Immature natural killer cell (primary cell): ENCODE measurements at regions not wholly inside any gene's neighbourhood (a gene's known extent, or its start where the extent isn't known, plus 50 kb on each side); places are given as distances from the start of the nearest gene placed in this dataset.

Experiments used
- DNase-seq, 3 donors: peaks; one replicate each; pipeline ENCODE4 v3.0.0; 2022; ENCODE audit warnings: mixed read lengths in 1 of 3
- H3K27ac Mint-ChIP-seq, 6 donors: one replicate each; pipeline ENCODE4 v1.8.0; 2020; ENCODE audit warnings: mixed read lengths in 6 of 6, mild to moderate bottlenecking in 5 of 6, inconsistent platforms in 4 of 6, moderate library complexity in 3 of 6
- H3K27me3 Mint-ChIP-seq, 3 donors: one replicate each; pipeline ENCODE4 v1.8.0; 2020 to 2021; ENCODE audit warnings: low read depth in 3 of 3, mild to moderate bottlenecking in 3 of 3, mixed read lengths in 3 of 3, moderate library complexity in 3 of 3, inconsistent platforms in 1 of 3
- H3K36me3 Mint-ChIP-seq, 3 donors: one replicate each; pipeline ENCODE4 v1.8.0; 2020; ENCODE audit warnings: mixed read lengths in 3 of 3, inconsistent platforms in 2 of 3, mild to moderate bottlenecking in 2 of 3
- H3K4me1 Mint-ChIP-seq, 2 donors: one replicate each; pipeline ENCODE4 v1.8.0; 2020; ENCODE audit warnings: inconsistent platforms in 2 of 2, mild to moderate bottlenecking in 2 of 2, mixed read lengths in 2 of 2, moderate library complexity in 1 of 2
- H3K4me3 Mint-ChIP-seq, 5 donors: one replicate each; pipeline ENCODE4 v1.8.0; 2020; ENCODE audit warnings: mild to moderate bottlenecking in 5 of 5, mixed read lengths in 5 of 5, inconsistent platforms in 3 of 5, moderate library complexity in 3 of 5
- H3K9me3 Mint-ChIP-seq, 6 donors: one replicate each; pipeline ENCODE4 v1.8.0; 2020; ENCODE audit warnings: mild to moderate bottlenecking in 6 of 6, mixed read lengths in 6 of 6, inconsistent platforms in 4 of 6, moderate library complexity in 3 of 6

DNA sequence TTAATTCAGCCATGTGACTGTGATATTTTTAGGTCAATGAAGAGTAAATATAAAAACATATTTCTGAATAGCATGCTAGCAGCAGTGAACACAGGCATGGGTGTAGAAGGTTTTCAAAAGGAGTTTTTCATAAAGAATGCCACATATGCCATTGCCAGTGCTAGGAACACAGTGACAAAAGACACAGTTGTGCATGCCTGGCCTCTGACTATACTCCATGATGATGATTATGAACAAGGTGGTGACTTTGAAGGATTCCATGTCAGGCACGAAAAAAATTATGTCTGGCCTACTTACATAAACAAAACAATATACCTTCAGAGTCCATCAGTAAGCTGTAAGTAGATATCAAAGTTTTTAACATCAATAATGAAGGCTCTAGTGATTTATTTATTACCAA lies 438.7 kb downstream of the TLE1 start:
- Mint-ChIP-seq H3K27me3 (peaks cover 0 to 2% (median 0%) of the 10 kb centered on the region in 3 donors), H3K27ac (no peak overlapping the region), H3K4me3 (no peak overlapping the region), H3K9me3 (peaks cover 0 to 11% (median 3%) of the 10 kb centered on the region in 6 donors), H3K4me1 (no peaks in the 10 kb centered on the region), H3K36me3 (no peaks in the 10 kb centered on the region)
- DNase-seq = no peak

DNA sequence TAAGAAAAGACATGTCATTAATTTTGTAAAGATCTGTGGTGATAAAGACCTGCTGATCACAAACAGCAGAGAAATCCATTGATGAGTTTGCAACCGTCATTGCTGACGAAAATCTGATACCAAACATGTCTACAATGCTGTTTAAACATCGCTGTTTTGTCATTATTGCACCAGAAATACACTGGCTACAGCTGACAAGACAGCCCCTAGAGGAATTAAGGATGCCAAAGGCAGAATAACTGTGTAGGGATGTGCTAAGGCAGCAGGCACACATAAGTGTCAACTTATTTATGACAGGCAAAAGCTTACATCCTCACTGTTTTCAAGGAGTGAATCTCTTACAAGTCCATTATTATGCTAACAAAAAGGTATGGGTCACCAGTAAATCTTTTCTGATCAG lies 439.3 kb downstream of the TLE1 start:
- DNase-seq = no peak
- Mint-ChIP-seq H3K27me3 (peaks cover 0 to 2% (median 0%) of the 10 kb centered on the region in 3 donors), H3K36me3 (no peaks in the 10 kb centered on the region), H3K4me3 (no peak overlapping the region), H3K27ac (no peak overlapping the region), H3K4me1 (no peaks in the 10 kb centered on the region), H3K9me3 (peaks cover 0 to 11% (median 3%) of the 10 kb centered on the region in 6 donors)

DNA sequence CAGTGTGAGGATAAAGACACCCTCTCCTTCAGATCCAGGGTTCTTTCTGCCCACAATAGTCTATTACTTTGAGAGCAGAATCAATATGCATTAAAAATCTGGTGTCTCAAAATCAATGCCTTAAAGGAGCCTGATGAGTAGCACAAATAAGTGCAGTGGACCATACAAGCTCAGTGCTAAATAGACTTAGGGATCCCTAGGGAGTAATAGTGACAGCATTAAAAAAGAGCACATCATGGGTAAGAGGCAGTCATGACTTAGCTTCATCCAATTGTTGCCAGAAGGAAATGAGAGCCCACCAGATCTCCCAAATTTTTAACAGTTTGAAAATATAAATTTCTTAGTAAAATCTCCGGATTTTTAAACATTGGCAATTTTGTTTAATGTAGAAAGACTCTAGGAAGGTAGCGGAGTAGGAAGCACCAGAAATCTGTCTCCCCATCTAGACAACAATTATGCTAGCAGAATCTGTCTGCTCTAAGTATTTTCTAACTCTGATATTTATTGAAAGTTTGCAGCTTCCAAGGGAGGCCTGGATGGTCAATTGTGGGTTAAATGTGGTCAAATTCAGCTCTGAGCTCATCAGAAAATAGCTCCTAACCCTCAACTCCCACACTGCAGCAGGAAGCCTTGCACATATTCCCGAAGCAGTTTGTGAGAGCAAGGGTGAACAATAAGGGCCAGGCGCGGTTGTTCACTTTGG lies 443.9 kb downstream of the TLE1 start:
- Mint-ChIP-seq H3K9me3 (peaks cover 0 to 11% (median 3%) of the 10 kb centered on the region in 6 donors), H3K4me3 (no peak overlapping the region), H3K4me1 (no peaks in the 10 kb centered on the region), H3K27me3 (peaks cover 0 to 2% (median 0%) of the 10 kb centered on the region in 3 donors), H3K27ac (no peak overlapping the region), H3K36me3 (no peaks in the 10 kb centered on the region)
- no peak for DNase-seq

DNA sequence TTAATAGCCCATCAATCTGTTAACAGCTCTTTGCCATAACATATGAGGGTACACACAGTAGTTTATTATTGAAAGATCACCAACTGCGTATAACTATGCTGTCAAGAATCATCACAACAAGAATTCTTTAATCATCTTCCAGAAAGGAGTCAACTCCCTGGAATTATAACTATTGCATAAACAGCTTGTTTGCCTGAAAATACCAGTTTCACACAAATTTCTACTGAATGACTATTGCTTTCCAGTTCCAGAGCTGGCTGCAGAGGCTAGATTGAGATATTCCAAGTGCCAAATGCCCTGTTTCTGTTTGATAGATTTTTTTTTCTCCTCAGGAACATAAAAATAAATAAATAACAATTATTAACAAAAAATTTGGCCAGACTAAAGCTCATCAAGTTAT lies 444.7 kb downstream of the TLE1 start:
- no peak for DNase-seq
- H3K36me3 Mint-ChIP-seq = no peaks in the 10 kb centered on the region
- H3K4me1 Mint-ChIP-seq = no peaks in the 10 kb centered on the region
- H3K4me3 Mint-ChIP-seq = no peak overlapping the region
- no peak overlapping the region for H3K27ac Mint-ChIP-seq
- peaks cover 0 to 11% (median 3%) of the 10 kb centered on the region in 6 donors for H3K9me3 Mint-ChIP-seq
- H3K27me3 Mint-ChIP-seq = peaks cover 0 to 2% (median 0%) of the 10 kb centered on the region in 3 donors

DNA sequence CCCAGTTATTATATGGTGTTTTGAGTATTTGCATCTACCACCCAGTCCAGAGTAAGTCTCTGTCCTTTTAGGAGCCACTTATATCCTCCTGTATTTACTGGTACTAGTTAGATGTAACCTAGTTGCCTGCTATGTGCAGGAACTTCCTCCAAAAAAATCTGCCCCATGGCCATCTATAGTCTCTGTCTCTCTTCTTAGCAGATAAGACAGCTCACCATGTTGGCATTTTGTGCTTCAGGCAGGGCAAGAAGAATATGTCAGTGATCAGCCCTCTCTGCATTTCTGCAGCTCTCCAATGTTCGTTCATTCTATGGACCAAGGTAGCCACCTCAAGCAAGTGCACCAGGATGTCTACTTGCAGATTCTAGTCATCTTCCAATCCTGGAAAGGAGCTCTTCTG lies 446.5 kb downstream of the TLE1 start:
- Mint-ChIP-seq H3K4me1 (no peaks in the 10 kb centered on the region), H3K36me3 (no peaks in the 10 kb centered on the region), H3K27ac (no peak overlapping the region), H3K4me3 (no peak overlapping the region), H3K9me3 (peaks cover 0 to 5% (median under 1%) of the 10 kb centered on the region in 6 donors), H3K27me3 (peaks cover 0 to 2% (median 0%) of the 10 kb centered on the region in 3 donors)
- no peak for DNase-seq

DNA sequence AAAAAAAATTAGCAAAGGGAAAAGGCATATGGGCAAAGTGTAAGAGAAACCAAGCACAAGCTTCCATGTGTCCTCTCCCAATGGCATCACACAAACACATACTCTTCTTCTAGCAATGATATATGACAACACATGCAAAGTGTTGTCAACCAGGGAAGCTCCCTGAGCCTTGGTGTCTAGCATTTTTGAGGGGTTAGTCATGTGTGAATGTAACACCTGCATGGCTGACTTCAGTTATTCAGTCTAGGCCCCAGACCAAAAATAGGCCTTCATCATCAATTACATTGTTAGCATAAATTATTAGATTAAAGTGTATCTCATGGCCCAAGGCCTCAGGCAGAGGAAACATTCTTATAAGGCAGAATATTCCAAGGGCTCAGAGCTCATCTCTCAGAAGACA lies 450.0 kb downstream of the TLE1 start:
- Mint-ChIP-seq H3K4me1 (no peaks in the 10 kb centered on the region), H3K36me3 (no peaks in the 10 kb centered on the region)

DNA sequence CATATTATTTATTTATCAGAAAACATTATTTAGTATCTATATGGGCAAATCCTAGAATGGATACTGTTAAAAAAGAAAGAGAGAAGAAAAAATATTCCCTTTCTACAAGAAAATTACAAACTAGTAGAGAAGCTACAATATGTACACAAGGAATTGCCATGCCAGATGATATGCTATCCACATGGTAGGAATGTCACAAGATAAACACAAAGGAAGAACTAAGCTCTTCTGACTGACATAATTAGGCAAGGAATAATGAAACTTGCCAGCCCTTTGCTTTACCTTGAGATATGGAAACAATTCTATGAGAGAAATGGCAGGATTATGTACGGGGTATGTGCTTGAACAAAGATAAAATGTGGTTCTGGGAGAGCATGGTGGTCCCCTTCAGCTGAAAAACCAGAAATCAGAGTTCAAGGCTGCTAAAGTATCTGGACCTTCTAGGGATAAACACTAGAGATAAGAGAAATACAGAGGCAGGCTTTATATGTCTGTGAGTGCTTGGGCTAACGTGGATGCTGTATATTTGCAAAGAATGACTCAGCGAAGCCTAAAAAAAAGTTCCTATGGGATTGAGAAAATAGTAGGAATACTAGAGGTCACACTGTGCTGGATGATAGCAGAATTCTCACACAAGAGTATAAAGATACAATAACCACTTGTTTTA lies 451.6 kb downstream of the TLE1 start:
- Mint-ChIP-seq H3K9me3 (peaks cover 0 to 11% (median 2%) of the 10 kb centered on the region in 6 donors), H3K36me3 (no peaks in the 10 kb centered on the region), H3K27me3 (peaks cover 0 to 2% (median 0%) of the 10 kb centered on the region in 3 donors), H3K4me1 (no peaks in the 10 kb centered on the region), H3K27ac (no peak overlapping the region), H3K4me3 (no peak overlapping the region)
- no peak for DNase-seq

More for the DNA sequence above, 450.0 kb downstream of the TLE1 start:
- Mint-ChIP-seq H3K9me3 (peaks cover 0 to 10% (median 2%) of the 10 kb centered on the region in 6 donors), H3K4me3 (no peak overlapping the region), H3K27ac (no peak overlapping the region), H3K27me3 (no peaks in the 10 kb centered on the region)
- no peak for DNase-seq

DNA sequence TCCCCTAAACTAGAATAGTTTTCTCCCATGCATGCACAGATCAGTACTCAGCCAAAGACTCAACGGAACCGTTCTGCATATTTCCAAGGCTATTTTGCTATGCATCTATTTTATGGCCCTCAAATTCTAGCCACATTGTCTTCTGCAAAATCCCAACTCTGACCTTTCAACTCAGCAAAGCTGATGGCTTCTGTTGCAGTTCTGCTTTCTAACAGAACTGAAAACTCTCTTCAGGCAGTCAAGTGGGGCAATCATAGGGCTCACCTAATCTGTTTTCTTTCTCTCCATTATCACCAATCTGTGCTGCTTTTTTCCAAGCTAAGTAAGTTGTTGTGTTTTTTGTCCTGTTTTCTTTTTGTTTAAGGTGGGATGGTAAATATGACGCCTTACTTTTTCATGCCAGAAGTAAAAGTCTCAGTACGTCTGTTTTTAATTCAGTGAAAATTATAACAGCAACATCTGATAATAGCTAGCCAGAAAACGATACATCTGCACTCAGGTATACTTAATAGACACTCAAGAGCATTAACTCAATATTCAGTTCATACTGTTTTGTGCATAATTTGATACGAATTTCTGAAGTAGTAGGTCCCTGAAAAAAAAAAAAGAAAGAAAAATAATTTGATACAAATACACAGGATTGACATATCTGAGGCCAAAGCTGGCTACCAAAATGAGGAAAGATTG lies 454.3 kb downstream of the TLE1 start:
- no peak for DNase-seq
- H3K27ac Mint-ChIP-seq = no peak overlapping the region
- H3K4me3 Mint-ChIP-seq = no peak overlapping the region

DNA sequence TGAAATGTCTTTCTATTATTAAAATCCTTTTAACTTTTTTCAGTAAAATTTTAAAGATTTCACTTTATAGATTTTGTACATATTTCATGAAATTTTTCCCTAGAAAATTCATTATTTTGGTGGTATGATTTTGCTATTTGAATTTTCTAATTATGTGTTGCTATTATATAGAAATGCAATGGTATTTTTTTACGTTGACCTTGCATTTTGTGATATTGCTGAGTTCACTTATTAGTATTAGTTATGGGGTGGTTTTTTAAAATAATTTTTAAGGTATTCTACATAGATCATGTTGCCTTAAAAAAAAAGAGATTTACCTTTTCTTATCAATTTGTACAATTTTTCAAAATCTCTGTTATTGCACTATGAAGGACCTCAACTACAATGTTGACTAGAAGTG lies 458.3 kb downstream of the TLE1 start:
- Mint-ChIP-seq H3K36me3 (no peaks in the 10 kb centered on the region), H3K27me3 (peaks cover 0 to 2% (median 0%) of the 10 kb centered on the region in 3 donors), H3K27ac (no peak overlapping the region), H3K9me3 (peaks cover 0 to 16% (median 3%) of the 10 kb centered on the region in 6 donors), H3K4me3 (no peak overlapping the region), H3K4me1 (no peaks in the 10 kb centered on the region)
- no peak for DNase-seq

More for the DNA sequence above, 454.3 kb downstream of the TLE1 start:
- no peaks in the 10 kb centered on the region for H3K4me1 Mint-ChIP-seq
- H3K27me3 Mint-ChIP-seq = peaks cover 0 to 2% (median 0%) of the 10 kb centered on the region in 3 donors
- H3K36me3 Mint-ChIP-seq = no peaks in the 10 kb centered on the region
- peaks cover 0 to 11% (median 3%) of the 10 kb centered on the region in 6 donors for H3K9me3 Mint-ChIP-seq

DNA sequence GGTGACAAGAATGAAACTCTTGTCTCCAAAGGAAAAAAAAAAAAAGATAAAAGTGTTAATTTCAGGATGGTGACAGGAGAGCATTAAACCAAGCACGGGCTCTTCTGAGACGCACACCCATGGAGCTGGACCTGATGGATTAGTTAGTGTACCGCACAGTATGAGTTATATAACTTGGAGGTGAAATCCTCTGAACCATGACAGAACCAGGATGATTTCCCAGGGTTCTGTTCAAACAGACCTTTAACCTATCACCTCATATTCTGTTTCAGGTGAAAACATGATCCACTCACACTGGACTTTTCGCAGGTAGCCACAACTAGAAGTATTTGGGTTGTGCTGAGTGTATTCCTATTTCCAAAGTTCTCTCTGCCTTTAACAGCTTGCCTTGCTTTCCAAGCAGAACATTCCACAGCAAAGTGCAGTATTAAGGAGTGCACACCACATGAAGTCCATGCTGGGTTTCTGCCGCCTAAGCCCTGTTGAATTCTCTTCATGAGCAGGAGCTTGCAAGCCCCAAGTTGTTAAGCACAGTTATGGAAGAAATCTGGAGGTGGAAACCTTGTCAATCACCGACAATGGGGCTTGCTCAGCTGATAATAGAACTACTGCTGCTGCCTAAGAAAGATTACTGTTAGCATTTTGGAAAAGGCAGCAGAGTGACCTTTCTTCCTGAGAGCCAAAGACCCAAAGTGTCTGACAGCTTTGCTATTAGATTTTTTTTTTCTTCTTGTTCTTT lies 461.7 kb downstream of the TLE1 start:
- H3K9me3 Mint-ChIP-seq = peaks cover 0 to 15% (median under 1%) of the 10 kb centered on the region in 6 donors
- no peak for DNase-seq
- no peaks in the 10 kb centered on the region for H3K36me3 Mint-ChIP-seq
- H3K4me3 Mint-ChIP-seq = no peak overlapping the region
- no peaks in the 10 kb centered on the region for H3K4me1 Mint-ChIP-seq
- H3K27me3 Mint-ChIP-seq = no peaks in the 10 kb centered on the region
- no peak overlapping the region for H3K27ac Mint-ChIP-seq

DNA sequence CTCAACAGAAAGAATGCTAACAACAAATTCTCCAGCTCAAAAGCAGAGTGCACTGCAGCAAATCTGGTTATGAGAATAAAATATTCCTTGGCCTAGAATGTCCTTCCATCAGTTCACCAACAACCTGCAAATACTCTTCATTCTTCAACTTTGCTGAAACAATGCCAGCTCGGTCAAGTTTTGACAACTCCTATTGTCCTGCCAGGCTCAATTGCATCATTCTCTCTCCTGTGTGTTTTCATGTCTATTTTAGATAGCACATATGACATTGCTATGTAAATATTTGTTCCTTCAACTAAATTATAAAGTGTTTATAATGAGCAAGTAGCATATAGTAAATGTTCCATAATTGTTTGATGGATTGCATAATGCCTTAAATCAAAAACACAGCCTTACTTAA lies 463.8 kb downstream of the TLE1 start:
- Mint-ChIP-seq H3K36me3 (no peaks in the 10 kb centered on the region), H3K27me3 (no peaks in the 10 kb centered on the region), H3K4me3 (no peak overlapping the region), H3K9me3 (peaks cover 0 to 13% (median under 1%) of the 10 kb centered on the region in 6 donors), H3K27ac (no peak overlapping the region), H3K4me1 (no peaks in the 10 kb centered on the region)
- DNase-seq = no peak

DNA sequence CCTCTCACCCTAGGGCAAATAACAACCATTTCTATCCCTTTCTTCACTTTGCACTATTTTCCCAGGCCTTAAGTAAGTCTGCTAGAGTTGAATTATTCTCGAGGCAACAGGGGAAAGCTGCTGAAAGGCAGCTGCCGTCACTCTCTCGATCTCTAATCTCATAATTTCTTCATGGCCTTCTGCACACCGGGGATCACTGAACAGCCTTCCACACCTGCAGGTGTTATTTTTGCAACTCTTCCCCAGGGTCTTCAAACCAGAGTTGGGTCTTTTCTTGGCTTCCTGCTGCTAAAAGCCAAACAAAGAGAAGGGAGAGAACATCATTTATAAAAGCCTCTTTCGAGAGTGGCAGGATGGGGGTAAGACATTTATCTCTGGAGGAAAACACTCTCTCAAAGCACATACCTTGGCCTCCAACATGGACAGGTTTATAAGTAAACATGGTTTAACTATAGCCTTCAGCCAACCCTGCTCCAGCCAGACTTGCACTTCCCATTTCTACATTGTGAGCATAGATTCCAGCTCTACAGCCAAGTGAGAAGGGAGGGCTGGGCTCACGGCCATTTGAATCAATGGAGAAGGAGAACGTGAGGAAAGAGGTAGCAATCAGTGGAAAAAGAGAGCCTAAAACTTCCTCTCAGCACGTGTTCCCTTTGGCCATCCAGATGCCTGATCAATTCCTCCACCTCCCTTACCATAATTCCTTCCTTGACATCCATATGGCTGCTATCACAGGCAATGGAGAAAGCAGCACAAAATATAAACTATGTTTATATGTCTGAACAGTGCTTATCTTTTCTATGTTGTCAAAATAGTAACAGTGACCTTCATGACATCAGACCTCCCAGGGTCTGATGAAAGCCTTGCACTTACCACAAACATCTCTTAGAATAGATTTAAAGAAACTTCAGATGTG lies 464.9 kb downstream of the TLE1 start:
- Mint-ChIP-seq H3K9me3 (peaks cover 0 to 4% (median 0%) of the 10 kb centered on the region in 6 donors), H3K4me1 (no peaks in the 10 kb centered on the region), H3K27ac (no peak overlapping the region), H3K36me3 (no peaks in the 10 kb centered on the region), H3K27me3 (no peaks in the 10 kb centered on the region), H3K4me3 (no peak overlapping the region)
- no peak for DNase-seq

DNA sequence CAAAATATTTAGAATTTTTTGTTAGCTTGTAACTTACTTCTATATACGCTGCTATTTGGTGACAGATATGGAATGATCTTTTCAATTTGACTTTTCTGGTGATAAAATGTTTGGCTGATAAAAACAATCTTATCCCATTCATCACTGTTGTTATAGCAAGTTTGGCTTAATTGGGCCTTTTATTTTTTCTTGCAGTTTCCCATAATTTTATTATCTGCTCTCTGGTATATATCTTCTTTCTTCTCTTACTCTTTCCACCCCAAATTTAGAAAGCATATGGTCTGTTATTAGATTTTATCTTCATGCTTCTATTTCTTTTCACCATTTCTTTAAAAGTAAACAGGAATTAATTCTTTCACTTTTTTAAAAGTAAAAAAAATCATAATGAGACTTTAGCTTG lies 474.4 kb downstream of the TLE1 start:
- H3K4me3 Mint-ChIP-seq = no peak overlapping the region
- no peaks in the 10 kb centered on the region for H3K4me1 Mint-ChIP-seq
- peaks cover 0 to 3% (median 0%) of the 10 kb centered on the region in 3 donors for H3K27me3 Mint-ChIP-seq
- no peak for DNase-seq
- H3K27ac Mint-ChIP-seq = no peak overlapping the region
- peaks cover 0 to 7% (median 4%) of the 10 kb centered on the region in 6 donors for H3K9me3 Mint-ChIP-seq
- no peaks in the 10 kb centered on the region for H3K36me3 Mint-ChIP-seq
